GM18873 (cell line): ENCODE measurements at regions not wholly inside any gene's neighbourhood (a gene's known extent, or its start where the extent isn't known, plus 50 kb on each side); places are given as distances from the start of the nearest gene placed in this dataset.
"Not testable (repeated sequence)": the region's sequence is repeated elsewhere in the genome, so short reads cannot be mapped to it uniquely, and the experiment has no call there.

Source experiments
- ATAC-seq: cut with Tn5 transposase; IDR thresholded peaks from one replicate; pipeline ENCODE4 v1.9.1; 2021; ENCODE audit warnings: mild to moderate bottlenecking, moderate library complexity, moderate number of reproducible peaks; ENCODE audit not compliant: unreplicated experiment, low FRiP score

DNA sequence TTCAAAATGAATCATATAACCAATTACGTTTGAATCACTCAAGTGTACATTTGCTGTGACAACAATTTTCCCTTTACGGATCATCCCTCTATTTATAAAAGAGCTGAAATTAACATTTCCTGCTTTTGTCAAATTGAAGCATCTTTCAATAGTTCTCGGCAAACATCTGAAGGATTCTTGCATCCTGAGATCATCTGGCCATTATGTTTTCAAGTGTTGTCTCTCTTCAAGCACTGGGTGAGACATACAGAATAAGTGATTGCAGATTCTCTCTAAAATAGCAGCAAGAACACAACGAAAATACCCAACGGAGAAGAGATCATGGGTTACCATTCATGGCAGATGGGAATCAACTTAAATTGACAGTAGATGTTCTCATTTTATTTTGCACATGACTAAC is 283.4 kb upstream of the GRAMD2B start:
- no peak for ATAC-seq

DNA sequence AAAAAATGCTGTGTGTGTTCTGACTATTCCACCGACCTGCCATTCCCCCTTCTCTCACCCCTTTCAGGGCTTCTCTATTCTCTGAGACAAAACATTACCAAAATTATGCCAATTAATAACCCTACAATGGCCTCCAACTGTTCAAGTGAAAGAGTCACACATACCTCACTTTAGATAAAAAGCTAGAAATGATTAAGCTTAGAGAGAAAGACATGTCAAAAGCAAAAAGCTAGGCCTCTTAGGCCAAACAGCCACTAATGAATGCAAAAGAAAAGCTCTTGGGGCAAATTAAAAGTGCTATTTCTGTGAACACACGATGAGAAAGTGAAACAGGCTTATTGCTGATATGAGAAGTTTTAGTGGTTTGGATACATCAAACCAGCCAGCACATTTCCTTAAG is 279.6 kb upstream of the GRAMD2B start:
- ATAC-seq: no peak

DNA sequence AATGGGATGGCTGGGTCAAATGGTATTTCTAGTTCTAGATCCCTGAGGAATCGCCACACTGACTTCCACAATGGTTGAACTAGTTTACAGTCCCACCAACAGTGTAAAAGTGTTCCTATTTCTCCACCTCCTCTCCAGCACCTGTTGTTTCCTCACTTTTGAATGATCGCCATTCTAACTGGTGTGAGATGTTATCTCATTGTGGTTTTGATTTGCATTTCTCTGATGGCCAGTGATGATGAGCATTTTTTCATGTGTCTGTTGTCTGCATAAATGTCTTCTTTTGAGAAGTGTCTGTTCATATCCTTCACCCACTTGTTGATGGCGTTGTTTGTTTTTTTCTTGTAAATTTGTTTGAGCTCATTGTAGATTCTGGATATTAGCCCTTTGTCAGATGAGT is 272.9 kb upstream of the GRAMD2B start:
- not testable (repeated sequence) for ATAC-seq

DNA sequence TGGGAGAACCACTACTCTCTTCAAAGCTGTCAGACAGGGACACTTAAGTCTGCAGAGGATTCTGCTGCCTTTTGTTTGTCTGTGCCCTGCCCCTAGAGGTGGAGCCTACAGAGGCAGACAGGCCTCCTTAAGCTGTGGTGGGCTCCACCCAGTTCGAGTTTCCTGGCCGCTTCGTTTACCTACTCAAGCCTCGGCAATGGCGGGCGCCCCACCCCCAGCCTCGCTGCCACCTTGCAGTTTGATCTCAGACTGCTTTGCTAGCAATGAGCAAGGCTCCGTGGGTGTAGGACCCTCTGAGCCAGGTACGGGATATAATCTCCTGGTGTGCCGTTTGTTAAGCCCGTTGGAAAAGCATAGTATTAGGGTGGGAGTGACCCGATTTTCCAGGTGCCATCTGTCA is 267.9 kb upstream of the GRAMD2B start:
- not testable (repeated sequence) for ATAC-seq

DNA sequence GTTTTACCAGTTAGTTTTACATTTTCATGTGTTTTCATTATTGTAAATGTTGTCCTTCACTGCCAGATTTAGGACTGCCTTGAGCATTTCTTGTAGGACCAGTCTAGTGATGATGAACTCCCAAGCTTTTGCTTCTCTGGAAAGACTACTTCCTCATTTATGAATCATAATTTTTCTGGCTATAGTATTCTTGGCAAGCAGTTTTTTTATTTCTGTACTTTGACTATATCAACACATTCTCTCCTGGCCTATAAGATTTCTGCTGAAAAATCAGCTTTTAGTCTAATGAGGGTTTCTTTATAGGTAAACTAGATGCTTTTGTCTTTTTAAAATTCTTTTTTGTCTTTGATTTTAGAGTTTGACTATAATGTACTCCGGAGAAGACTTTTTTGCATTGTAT is 256.8 kb upstream of the GRAMD2B start:
- no peak for ATAC-seq

DNA sequence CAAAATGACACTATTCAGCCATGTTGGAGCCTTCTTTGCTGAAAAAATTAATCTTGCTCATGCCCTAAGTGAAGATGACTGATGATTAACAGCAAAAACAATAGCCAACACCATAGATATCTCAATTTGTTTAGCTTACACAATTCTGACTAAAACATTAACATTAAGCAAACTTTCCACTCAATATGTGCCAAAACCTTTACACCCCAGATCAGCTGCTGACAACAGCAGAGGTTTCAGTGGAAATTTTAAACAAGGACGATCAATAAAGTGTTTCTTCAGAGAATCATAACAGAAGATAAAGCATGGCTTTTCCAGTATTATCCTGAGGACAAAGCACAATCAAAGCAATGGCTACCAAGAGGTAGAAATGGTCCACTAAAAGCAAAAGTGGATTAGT is 254.4 kb upstream of the GRAMD2B start:
- ATAC-seq: no peak

DNA sequence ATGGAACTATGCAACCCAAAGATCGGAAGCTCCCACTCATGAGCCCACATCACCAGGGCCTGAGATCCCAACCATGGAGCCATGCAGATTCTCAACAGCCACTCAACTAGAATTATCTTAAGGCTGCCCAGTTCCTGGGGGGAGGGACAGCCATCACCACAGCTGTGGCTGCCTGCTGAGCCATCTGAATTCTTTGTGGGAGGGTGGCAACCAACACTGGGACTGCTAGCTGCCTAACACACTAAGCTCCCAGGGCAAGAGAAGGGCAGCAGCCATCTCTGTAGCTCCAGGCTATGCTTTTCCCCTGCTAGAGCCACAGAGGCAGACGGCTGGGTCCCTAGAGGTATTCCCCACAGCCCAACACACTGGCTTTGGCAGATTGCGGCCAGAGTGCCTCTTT is 251.3 kb upstream of the GRAMD2B start:
- no peak for ATAC-seq

DNA sequence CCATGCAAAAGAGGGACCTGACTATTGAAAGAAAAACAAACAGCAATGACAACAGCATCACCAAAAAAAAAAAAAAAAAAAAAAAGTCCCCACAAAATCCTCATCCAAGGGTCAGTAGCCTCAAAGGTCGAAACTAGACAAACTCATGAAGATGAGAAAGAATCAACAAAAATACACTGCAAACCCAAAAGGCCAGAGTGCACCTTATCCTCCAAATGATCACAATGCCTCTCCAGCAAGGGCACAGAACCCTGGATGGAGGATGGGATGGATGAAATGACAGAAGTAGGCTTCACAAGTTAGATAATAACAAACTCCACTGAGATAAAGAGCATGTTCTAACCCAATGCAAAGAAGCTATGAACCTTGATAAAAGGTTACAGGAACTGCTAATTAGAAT is 250.4 kb upstream of the GRAMD2B start:
- no peak for ATAC-seq

DNA sequence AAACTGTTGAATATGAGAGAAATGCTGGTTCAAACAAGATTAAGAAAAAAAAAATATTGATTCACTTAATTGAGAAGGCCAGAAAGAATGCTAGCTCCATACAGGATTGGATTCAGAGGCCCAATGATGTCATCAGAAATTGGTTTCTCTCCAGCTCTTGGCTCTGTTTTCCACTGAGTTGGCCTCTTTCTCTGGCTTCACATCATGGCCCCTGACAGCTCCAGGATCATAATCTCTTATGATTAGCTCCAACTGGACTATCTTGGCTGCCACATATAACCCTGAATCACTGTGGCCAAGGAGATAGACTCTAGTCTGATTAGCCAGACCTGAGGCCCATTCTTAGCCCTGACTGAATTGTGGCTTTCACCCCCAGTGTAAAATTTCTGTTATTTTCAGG is 244.7 kb upstream of the GRAMD2B start:
- no peak for ATAC-seq

DNA sequence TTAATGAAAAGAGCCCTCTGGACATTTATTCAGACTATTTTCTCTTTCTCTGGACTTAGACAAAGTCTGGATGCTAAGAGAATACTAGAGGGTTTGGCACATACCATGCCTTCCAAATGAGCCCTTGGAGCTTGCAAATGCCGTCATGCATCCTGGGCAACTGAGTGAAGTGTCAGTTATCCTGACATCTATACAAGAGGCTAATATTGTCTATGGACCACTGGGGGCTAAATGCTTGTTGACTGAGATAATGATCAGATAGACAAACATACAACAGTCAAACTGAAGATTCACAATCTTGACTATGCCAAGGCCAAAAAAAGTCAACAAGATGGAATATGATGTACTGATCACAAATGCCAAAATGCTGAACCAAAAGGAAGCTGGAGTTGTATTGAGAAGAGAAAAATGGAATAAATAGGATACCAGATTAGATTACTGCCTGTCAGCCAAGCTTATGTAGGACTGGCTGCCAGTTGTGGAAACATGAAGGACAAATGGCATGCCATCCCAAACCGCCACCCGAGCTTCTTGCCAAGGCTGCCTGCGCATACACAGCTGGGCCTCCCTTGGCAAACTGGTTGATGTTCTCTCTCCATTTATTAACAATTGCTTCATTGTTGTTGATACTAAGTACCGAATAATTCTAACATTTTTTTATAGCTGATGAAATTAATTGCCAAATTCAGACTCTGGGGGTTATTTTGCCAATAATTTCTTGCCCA is 240.1 kb upstream of the GRAMD2B start:
- ATAC-seq: no peak

DNA sequence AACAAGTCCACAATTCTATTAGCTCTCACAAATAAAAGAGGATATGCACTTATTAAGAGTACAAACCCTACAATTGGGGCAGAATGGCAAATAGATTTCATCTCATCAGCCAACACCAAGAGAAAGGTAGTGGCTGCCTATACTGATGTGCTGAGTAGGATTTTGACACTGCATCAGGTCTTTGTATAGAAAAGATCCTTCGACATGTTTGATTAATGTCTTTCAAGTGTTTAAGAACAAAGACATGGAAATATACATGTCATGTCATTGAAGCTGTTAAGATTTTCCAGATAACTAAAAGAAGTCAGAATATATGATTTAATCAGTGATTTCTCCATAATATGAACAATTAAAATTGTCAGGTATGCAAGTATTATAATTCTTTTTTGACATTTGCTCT is 238.7 kb upstream of the GRAMD2B start:
- no peak for ATAC-seq

DNA sequence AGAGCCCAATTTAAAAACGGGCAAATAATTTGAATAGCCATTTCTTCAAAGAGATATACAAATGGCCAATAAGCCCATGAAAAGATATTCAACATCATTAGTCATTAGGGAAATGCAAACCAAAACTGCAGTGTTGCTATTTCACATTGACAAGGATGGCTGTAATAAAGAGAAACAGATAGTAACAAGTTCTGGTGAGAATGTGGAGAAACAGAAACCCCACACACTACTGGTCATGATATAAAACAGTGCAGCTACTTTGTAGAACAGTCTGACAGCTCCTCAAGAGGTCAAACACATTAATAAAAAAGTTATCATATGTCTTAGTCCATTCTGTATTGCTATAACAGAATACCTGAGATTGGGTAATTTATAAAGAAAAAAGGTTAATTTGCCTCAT is 237.0 kb upstream of the GRAMD2B start:
- no peak for ATAC-seq

DNA sequence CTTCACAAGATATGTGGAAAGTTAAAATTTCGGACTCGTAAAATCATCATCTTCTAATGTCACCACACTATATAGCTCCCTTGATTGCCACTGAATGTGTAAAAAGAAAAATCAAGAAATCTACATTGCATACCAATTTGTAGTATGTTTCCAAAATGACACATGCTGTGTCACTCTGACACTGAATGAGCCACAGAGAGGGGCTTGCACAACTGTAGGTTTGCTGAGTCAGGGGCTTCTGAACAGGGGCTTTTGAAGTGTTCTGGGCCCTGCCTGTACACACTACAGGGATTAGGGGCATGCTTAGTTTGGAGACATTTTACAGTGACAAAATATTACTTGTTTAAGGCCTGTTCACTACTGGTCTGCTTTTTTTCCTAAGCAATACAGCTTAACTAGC is 234.4 kb upstream of the GRAMD2B start:
- ATAC-seq: no peak

DNA sequence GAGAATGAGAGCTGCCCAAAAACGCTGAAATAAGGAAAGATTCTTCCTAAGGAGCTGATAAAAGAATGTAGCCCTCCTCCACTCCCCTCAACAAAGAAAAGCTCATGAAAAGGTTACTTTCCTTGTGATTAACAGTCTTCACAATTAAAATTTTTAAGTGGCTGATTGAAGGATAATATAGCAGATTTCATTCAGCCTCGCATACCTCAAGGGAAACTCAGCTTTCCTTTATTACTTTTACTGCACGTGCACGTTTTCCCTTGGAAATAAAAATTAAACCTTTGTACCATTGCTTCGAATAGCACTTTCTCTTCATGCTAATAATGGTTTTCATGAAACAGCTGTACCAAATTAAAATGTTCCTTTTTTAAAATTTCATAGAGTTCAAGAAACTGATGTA is 234.0 kb upstream of the GRAMD2B start:
- ATAC-seq: no peak

DNA sequence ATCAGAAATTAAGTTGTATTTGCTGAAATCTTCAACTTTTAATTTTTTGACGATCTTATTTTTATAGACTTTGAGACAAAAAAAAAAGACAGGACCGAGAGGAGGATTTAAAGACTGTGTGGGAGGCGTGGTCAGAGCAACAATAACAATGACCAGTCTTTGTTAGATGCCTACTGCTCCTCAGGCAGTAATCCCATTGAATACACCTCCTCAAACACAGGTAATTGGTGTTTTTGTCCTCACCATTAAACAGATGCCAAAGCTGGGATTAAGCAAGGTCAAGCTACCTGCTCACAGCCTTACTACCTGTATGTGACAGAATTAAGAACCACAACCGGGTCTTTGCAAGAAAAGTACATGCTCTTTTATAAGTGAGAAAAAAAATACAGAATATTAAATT is 233.3 kb upstream of the GRAMD2B start:
- no peak for ATAC-seq

DNA sequence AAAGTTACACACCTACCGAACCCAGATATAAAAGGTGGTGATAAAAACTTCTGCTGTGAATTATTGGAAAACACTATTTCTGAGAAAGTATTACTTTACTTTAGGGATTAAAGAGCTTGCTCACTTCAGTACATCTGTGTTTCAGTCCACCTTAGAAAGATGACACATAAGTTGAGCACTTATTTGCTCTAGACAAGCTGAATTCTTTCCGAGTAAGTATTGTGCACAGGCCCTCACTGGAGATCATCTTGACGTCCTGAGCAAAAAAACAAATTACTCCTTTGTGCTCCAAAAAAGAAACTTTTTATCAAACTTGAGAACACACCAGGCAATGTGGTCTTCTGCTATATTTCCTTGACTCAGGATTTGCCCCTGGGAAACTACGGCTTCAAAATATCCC is 231.0 kb upstream of the GRAMD2B start:
- no peak for ATAC-seq

DNA sequence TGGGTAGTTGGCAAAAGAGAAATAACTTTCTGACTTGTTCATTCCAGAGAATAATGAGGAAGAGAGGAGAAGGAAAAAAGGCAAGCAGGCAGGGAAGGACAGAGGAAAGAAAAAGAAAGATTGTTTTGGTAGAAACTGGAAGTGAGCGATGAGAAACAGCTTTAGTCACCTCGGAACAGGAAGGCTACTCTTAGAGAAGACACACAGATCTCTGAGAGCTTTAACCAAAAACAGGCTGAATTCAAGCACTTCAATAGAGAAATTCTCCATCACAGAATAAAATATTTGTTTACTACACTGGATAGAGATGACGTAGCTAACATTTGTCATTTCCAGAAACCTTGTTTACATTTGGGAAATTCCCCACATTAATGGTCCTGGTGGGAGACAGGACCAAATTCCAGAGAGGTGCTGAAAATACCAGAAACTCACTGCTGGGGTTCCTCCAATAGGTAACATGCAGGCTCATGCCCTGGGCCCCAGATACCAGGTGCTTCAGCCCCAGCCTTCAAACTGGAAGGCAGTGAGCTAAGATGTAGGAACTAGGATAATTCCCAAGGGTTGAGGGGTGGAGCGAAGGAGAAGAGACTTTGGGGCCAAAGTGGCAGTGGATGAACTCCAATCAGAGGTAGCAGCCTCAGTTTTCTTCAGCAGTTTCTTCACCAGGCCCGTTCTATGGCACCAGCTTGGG is 227.7 kb upstream of the GRAMD2B start:
- ATAC-seq: no peak

DNA sequence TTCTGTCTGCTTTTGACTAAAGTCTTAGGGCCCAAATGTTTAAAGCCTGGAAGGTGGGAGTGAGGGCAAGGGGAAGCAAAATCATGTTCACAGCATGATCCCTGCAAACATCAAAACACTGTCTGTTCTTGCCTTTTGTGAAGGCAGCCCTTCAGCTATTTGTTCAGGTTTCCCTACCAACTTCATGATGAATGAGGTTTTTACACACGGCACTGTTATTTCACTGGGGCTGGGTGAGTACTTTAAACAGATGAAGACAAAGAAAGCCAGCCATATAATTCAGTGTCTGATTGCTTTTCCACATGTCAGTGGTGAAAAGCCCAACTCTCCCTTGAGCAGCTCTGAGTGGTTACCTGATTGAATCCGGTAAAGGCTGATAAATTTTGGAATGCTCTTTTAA is 224.7 kb upstream of the GRAMD2B start:
- no peak for ATAC-seq

DNA sequence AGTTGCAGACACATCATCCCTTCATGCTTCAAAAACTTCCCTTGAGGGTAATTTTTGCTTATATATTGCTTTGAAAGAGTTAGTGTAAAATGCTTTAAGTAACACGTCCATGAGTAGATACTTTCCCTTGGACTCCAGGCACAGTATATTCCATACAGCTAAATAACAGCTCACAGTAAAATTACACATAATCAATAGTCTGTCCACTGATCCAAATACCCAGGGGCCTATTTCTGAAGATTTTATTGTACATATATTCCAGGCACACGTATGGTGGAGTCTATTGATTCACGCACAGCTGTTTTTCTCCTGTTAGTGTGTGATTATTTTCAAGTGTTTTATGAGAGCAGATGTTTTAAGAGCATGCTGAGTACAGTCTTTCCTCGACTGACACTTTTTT is 223.7 kb upstream of the GRAMD2B start:
- ATAC-seq: no peak

DNA sequence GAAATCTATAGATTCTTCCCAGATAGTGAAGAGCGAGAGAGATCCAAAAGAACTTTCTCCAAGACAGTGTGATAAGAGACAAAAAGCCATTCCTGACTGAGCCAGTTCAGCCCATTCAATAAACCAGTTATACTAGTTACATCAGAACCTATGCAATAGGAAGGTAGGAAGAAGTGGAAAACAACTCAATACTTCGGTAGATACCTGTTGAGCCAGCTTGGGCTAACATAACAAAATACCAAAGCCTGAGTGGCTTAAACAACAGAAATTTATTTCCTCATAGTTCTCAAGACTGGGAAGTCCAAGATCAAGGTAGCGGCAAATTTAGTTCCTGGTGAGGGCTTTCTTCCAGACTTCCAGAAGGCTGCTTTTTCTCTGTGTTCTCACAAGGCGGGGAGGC is 214.5 kb upstream of the GRAMD2B start:
- no peak for ATAC-seq

DNA sequence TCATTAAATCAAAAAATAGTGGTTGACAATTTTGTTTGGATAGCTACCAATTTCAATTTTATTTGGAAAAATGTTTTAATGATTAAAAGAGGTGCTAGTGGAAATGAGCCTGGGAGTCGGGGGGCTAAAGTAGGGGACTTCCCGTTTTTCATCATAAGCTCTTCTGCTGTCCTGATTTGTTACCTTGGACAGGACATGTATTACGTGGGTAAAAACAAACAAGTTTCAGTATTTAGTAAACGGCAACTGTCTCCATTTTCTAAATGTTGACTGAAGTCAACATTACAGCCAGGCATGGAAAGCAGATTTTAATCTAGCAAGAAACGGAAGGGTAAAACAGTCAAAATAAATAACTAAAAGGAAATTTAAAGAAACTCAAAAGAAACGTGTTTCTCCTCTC is 212.3 kb upstream of the GRAMD2B start:
- ATAC-seq: no peak

DNA sequence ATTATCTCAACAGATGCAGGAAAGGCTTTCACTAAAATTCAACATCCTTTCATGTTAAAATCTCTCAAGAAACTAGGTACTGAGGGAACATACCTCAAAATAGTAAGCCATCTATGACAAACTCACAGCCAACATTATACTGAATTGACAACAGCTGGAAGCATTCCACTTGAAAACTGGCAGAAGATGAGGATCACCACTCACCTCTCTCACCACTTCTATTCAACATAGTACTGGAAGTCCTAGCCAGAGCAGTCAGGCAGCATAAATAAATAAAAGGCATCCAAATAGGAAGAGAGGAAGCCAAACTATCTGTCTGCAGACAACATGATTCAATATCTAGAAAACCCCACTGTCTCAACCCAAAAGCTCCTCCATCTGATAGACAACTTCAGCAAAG is 203.6 kb upstream of the GRAMD2B start:
- ATAC-seq: no peak
